Liver (tissue), 8 donors: ENCODE measurements at regions not wholly inside any gene's neighbourhood (a gene's known extent, or its start where the extent isn't known, plus 50 kb on each side); places are given as distances from the start of the nearest gene placed in this dataset.

Source experiments
- DNase-seq: peaks from one replicate; pipeline ENCODE4 v3.0.0-alpha.2; 2017; ENCODE audit warnings: low spot score
- H3K27ac ChIP-seq, 2 donors: one replicate each; pipeline ENCODE4 v1.7.0; 2013; ENCODE audit warnings: inconsistent platforms in 2 of 2, low read length in 2 of 2, control low read depth in 1 of 2, low read depth in 1 of 2, mild to moderate bottlenecking in 1 of 2
- H3K27me3 ChIP-seq, 4 donors: one replicate each; pipeline versions ENCODE4 v1.6.1 to v1.7.0; 2013; ENCODE audit warnings: low read length in 3 of 4, inconsistent platforms in 1 of 4, mild to moderate bottlenecking in 1 of 4, moderate library complexity in 1 of 4; ENCODE audit not compliant: control insufficient read depth in 4 of 4, insufficient read depth in 4 of 4
- H3K36me3 ChIP-seq, 4 donors: one replicate each; pipeline versions ENCODE4 v1.6.1 to v1.7.0; 2013; ENCODE audit warnings: low read length in 3 of 4, mild to moderate bottlenecking in 3 of 4, low read depth in 1 of 4, moderate library complexity in 1 of 4; ENCODE audit not compliant: control insufficient read depth in 4 of 4, insufficient read depth in 3 of 4
- H3K4me1 ChIP-seq, 4 donors: one replicate each; pipeline versions ENCODE4 v1.6.1 to v1.7.0; 2013; ENCODE audit warnings: low read length in 3 of 4, mild to moderate bottlenecking in 3 of 4, moderate library complexity in 1 of 4; ENCODE audit not compliant: control insufficient read depth in 4 of 4, insufficient read depth in 4 of 4
- H3K4me3 ChIP-seq, 3 donors: one replicate each; pipeline versions ENCODE4 v1.6.1 to v1.7.0; 2013; ENCODE audit warnings: low read length in 3 of 3, control low read depth in 1 of 3, low read depth in 1 of 3, mild to moderate bottlenecking in 1 of 3
- H3K9ac ChIP-seq, 2 donors: one replicate each; pipeline ENCODE4 v1.7.0; 2013; ENCODE audit warnings: low read length in 2 of 2, mild to moderate bottlenecking in 2 of 2, moderate library complexity in 2 of 2, control low read depth in 1 of 2, low read depth in 1 of 2
- H3K9me3 ChIP-seq, 4 donors: one replicate each; pipeline versions ENCODE4 v1.6.1 to v1.7.0; 2013; ENCODE audit warnings: low read length in 3 of 4; ENCODE audit not compliant: control insufficient read depth in 4 of 4
- FOXA2 ChIP-seq: IDR thresholded peaks from 2 replicates; pipeline ENCODE4 v1.6.1; 2016; ENCODE audit warnings: antibody characterized with exemption
- GABPA ChIP-seq, 2 donors: IDR thresholded peaks in 1 of 2; conservative IDR thresholded peaks in 1 of 2; 2 replicates each; pipeline ENCODE4 v1.6.1; 2016; ENCODE audit warnings: antibody characterized with exemption in 2 of 2, mild to moderate bottlenecking in 1 of 2, moderate library complexity in 1 of 2
- HNF4A ChIP-seq, 2 donors: conservative IDR thresholded peaks; 2 replicates each; pipeline ENCODE4 v1.6.1; 2016; ENCODE audit warnings: antibody characterized with exemption in 2 of 2, mild to moderate bottlenecking in 2 of 2
- HNF4G ChIP-seq: IDR thresholded peaks from 2 replicates; pipeline ENCODE4 v1.6.1; 2016; ENCODE audit warnings: antibody characterized with exemption
- JUND ChIP-seq, 2 donors: IDR thresholded peaks; 2 replicates each; pipeline ENCODE4 v1.6.1; 2016; ENCODE audit warnings: antibody characterized with exemption in 2 of 2
- NR2F2 ChIP-seq: IDR thresholded peaks from 2 replicates; pipeline ENCODE4 v1.6.1; 2016; ENCODE audit warnings: antibody characterized with exemption
- RAD21 ChIP-seq, 2 donors: IDR thresholded peaks; 2 replicates each; pipeline ENCODE4 v1.6.1; 2016; ENCODE audit warnings: antibody characterized with exemption in 2 of 2, mild to moderate bottlenecking in 2 of 2
- RXRA ChIP-seq, 2 donors: IDR thresholded peaks; 2 replicates each; pipeline ENCODE4 v1.6.1; 2017 to 2018; ENCODE audit warnings: antibody characterized with exemption in 2 of 2, mild to moderate bottlenecking in 1 of 2
- SP1 ChIP-seq: IDR thresholded peaks from 2 replicates; pipeline ENCODE4 v1.6.1; 2018; ENCODE audit warnings: antibody characterized with exemption, mild to moderate bottlenecking
- TAF1 ChIP-seq: conservative IDR thresholded peaks from 2 replicates; pipeline ENCODE4 v1.6.1; 2016; ENCODE audit warnings: antibody characterized with exemption, mild to moderate bottlenecking
- YY1 ChIP-seq: IDR thresholded peaks from 2 replicates; pipeline ENCODE4 v1.6.1; 2016; ENCODE audit warnings: antibody characterized with exemption, mild to moderate bottlenecking
- ZBTB33 ChIP-seq: IDR thresholded peaks from 2 replicates; pipeline ENCODE4 v1.6.1; 2016; ENCODE audit warnings: antibody characterized with exemption
- WGBS: extraction: QIAGEN DNeasy Blood & Tissue Kit; methylation state at CpG from one replicate; pipeline ENCODE4 v1.1.7; 2013; 5-methylcytosine and 5-hydroxymethylcytosine counted together
- TF ChIP-seq, protein P1 (sequence below): fragments of 150-350 bp; IDR thresholded peaks from 2 replicates; pipeline ENCODE4 v1.5.1; 2017; ENCODE audit warnings: improper control_type of control experiment, low read depth, low read length; ENCODE audit not compliant: missing input control
- TF ChIP-seq, protein P2 (sequence below): IDR thresholded peaks from 2 replicates; pipeline ENCODE4 v1.6.1; 2016; ENCODE audit warnings: antibody characterized with exemption
- TF ChIP-seq, protein P3 (sequence below): IDR thresholded peaks from 2 replicates; pipeline ENCODE4 v1.6.1; 2016; ENCODE audit warnings: antibody characterized with exemption, mild to moderate bottlenecking
- donor health status: healthy.
- donor health status: healthy.
- donor health status: healthy.
- donor health status: healthy.
- donor health status: healthy.

- Histone ChIP-seq H3K27ac (no peak overlapping the region), H3K36me3 (no peaks in the 10 kb centered on the region), H3K27me3 (peaks cover 0 to 3% (median under 1%) of the 10 kb centered on the region in 4 donors), H3K9ac (no peak overlapping the region), H3K9me3 (no peaks in the 10 kb centered on the region), H3K4me3 (no peak overlapping the region), H3K4me1 (no peaks in the 10 kb centered on the region)
- TF ChIP-seq HNF4A (conservative IDR thresholded peaks at IDR 0.05) (no peak), NR2F2 (peak; percentile 11)
- DNase-seq, result no peak
- WGBS, result 81% methylated on average over 5 of the region's 5 CpGs
Observed at GRCh38 chr11:8834379-8834778, 76.6 kb upstream of the AKIP1 start.

- Histone ChIP-seq H3K9ac (no peak overlapping the region), H3K27me3 (peaks cover 0 to 3% (median under 1%) of the 10 kb centered on the region in 4 donors), H3K4me1 (no peaks in the 10 kb centered on the region), H3K4me3 (no peak overlapping the region), H3K36me3 (no peaks in the 10 kb centered on the region), H3K9me3 (no peaks in the 10 kb centered on the region), H3K27ac (no peak overlapping the region)
- 70% methylated on average over 7 of the region's 7 CpGs for WGBS
- TF ChIP-seq JUND (IDR thresholded peaks at IDR 0.05) (no peak), GABPA (IDR thresholded peaks at IDR 0.05 in 1 of 2, conservative IDR thresholded peaks at IDR 0.05 in 1 of 2) (no peak), HNF4G (no peak), ZBTB33 (no peak), RAD21 (IDR thresholded peaks at IDR 0.05) (no peak), FOXA2 (no peak), YY1 (no peak), SP1 (no peak), RXRA (IDR thresholded peaks at IDR 0.05) (no peak), TAF1 (no peak)
- TF ChIP-seq, protein P1, sequence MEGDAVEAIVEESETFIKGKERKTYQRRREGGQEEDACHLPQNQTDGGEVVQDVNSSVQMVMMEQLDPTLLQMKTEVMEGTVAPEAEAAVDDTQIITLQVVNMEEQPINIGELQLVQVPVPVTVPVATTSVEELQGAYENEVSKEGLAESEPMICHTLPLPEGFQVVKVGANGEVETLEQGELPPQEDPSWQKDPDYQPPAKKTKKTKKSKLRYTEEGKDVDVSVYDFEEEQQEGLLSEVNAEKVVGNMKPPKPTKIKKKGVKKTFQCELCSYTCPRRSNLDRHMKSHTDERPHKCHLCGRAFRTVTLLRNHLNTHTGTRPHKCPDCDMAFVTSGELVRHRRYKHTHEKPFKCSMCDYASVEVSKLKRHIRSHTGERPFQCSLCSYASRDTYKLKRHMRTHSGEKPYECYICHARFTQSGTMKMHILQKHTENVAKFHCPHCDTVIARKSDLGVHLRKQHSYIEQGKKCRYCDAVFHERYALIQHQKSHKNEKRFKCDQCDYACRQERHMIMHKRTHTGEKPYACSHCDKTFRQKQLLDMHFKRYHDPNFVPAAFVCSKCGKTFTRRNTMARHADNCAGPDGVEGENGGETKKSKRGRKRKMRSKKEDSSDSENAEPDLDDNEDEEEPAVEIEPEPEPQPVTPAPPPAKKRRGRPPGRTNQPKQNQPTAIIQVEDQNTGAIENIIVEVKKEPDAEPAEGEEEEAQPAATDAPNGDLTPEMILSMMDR, result no peak
- TF ChIP-seq, protein P2, sequence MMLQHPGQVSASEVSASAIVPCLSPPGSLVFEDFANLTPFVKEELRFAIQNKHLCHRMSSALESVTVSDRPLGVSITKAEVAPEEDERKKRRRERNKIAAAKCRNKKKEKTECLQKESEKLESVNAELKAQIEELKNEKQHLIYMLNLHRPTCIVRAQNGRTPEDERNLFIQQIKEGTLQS, result no peak
- TF ChIP-seq, protein P3, sequence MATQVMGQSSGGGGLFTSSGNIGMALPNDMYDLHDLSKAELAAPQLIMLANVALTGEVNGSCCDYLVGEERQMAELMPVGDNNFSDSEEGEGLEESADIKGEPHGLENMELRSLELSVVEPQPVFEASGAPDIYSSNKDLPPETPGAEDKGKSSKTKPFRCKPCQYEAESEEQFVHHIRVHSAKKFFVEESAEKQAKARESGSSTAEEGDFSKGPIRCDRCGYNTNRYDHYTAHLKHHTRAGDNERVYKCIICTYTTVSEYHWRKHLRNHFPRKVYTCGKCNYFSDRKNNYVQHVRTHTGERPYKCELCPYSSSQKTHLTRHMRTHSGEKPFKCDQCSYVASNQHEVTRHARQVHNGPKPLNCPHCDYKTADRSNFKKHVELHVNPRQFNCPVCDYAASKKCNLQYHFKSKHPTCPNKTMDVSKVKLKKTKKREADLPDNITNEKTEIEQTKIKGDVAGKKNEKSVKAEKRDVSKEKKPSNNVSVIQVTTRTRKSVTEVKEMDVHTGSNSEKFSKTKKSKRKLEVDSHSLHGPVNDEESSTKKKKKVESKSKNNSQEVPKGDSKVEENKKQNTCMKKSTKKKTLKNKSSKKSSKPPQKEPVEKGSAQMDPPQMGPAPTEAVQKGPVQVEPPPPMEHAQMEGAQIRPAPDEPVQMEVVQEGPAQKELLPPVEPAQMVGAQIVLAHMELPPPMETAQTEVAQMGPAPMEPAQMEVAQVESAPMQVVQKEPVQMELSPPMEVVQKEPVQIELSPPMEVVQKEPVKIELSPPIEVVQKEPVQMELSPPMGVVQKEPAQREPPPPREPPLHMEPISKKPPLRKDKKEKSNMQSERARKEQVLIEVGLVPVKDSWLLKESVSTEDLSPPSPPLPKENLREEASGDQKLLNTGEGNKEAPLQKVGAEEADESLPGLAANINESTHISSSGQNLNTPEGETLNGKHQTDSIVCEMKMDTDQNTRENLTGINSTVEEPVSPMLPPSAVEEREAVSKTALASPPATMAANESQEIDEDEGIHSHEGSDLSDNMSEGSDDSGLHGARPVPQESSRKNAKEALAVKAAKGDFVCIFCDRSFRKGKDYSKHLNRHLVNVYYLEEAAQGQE, result no peak
- DNase-seq, result no peak
Observed at GRCh38 chr11:8838248-8838647, 72.7 kb upstream of the AKIP1 start.
